ENCODE measurements at regions not wholly inside any gene's neighbourhood (a gene's known extent, or its start where the extent isn't known, plus 50 kb on each side); places are given as distances from the start of the nearest gene placed in this dataset.
"Not testable (repeated sequence)": the region's sequence is repeated elsewhere in the genome, so short reads cannot be mapped to it uniquely, and the experiment has no call there.

- Histone ChIP-seq H2AFZ (ENCODE audit: low read length) (no peak overlapping the region), H3K4me2 (ENCODE audit: low read depth, low read length) (no peak overlapping the region), H3K9ac (ENCODE audit: low read length) (no peak overlapping the region), H3K79me2 (ENCODE audit: low read length) (no peaks in the 10 kb centered on the region), H3K27me3 (replicated peaks; ENCODE audit: insufficient read depth, low read length) (no peaks in the 10 kb centered on the region), H3K4me1 (ENCODE audit: low read length) (no peaks in the 10 kb centered on the region), H3K9me3 (replicated peaks; ENCODE audit: insufficient read depth, low read length) (no peaks in the 10 kb centered on the region), H3K36me3 (replicated peaks; ENCODE audit: insufficient read depth, low read length) (no peaks in the 10 kb centered on the region), H3F3A (ENCODE audit: insufficient read depth, low read length) (no peaks in the 10 kb centered on the region), H4K20me1 (ENCODE audit: insufficient read depth, low read length) (no peaks in the 10 kb centered on the region), H3K9me2 (replicated peaks; ENCODE audit: insufficient read depth, low read length) (no peaks in the 10 kb centered on the region), H3K4me3 (ENCODE audit: low read length) (no peak overlapping the region), H3K27ac (ENCODE audit: low read length) (no peak overlapping the region)
- TF ChIP-seq EZH2 (optimal IDR thresholded peaks at IDR 0.05; ENCODE audit: low read depth, low read length) (no peak), EZH2phosphoT487 (IDR thresholded peaks at IDR 0.05; ENCODE audit: low read length) (no peak)
- no peak for DNase-seq
These were observed 669.3 kb upstream of the LRRN3 start for GRCh38 chr7:110421490-110422241.

GRCh38 chr7:110432061-110432553, 658.8 kb upstream of the LRRN3 start:
- DNase-seq, result no peak
- Histone ChIP-seq H3K27ac (ENCODE audit: low read length) (no peak overlapping the region), H3K4me1 (ENCODE audit: low read length) (no peaks in the 10 kb centered on the region), H3K36me3 (replicated peaks; ENCODE audit: insufficient read depth, low read length) (no peaks in the 10 kb centered on the region), H3K9me3 (replicated peaks; ENCODE audit: insufficient read depth, low read length) (no peaks in the 10 kb centered on the region), H3K9me2 (replicated peaks; ENCODE audit: insufficient read depth, low read length) (no peaks in the 10 kb centered on the region), H2AFZ (ENCODE audit: low read length) (no peak overlapping the region), H3K79me2 (ENCODE audit: low read length) (no peaks in the 10 kb centered on the region), H3K4me3 (ENCODE audit: low read length) (no peak overlapping the region), H3K27me3 (replicated peaks; ENCODE audit: insufficient read depth, low read length) (no peaks in the 10 kb centered on the region), H3K4me2 (ENCODE audit: low read depth, low read length) (no peak overlapping the region), H3F3A (ENCODE audit: insufficient read depth, low read length) (no peaks in the 10 kb centered on the region), H3K9ac (ENCODE audit: low read length) (no peak overlapping the region), H4K20me1 (ENCODE audit: insufficient read depth, low read length) (no peaks in the 10 kb centered on the region)
- TF ChIP-seq EZH2phosphoT487 (IDR thresholded peaks at IDR 0.05; ENCODE audit: low read length) (no peak), EZH2 (optimal IDR thresholded peaks at IDR 0.05; ENCODE audit: low read depth, low read length) (no peak), CTCF (IDR thresholded peaks at IDR 0.05; ENCODE audit: low read length) (no peak)

- not testable (repeated sequence) for H3K9ac ChIP-seq (ENCODE audit: low read length); H3K79me2 ChIP-seq (ENCODE audit: low read length); H3K4me2 ChIP-seq (ENCODE audit: low read depth, low read length); H3K36me3 ChIP-seq (replicated peaks; ENCODE audit: insufficient read depth, low read length); H3K4me3 ChIP-seq (ENCODE audit: low read length); H3K27me3 ChIP-seq (replicated peaks; ENCODE audit: insufficient read depth, low read length); H3K4me1 ChIP-seq (ENCODE audit: low read length); H3K27ac ChIP-seq (ENCODE audit: low read length); H2AFZ ChIP-seq (ENCODE audit: low read length); H3F3A ChIP-seq (ENCODE audit: insufficient read depth, low read length); DNase-seq; H3K9me2 ChIP-seq (replicated peaks; ENCODE audit: insufficient read depth, low read length); H4K20me1 ChIP-seq (ENCODE audit: insufficient read depth, low read length); H3K9me3 ChIP-seq (replicated peaks; ENCODE audit: insufficient read depth, low read length)
These were observed 652.0 kb upstream of the LRRN3 start for GRCh38 chr7:110438926-110439325.

- no peak overlapping the region for H3K4me2 ChIP-seq (ENCODE audit: low read depth, low read length)
These were observed 648.5 kb upstream of the LRRN3 start for GRCh38 chr7:110442381-110442837.

More at GRCh38 chr7:110442381-110442837, 648.5 kb upstream of the LRRN3 start:
- peak; percentile 69 for DNase-seq
- TF ChIP-seq CTCF (IDR thresholded peaks at IDR 0.05; ENCODE audit: low read length), result peak; percentile 59
- TF ChIP-seq EZH2 (optimal IDR thresholded peaks at IDR 0.05; ENCODE audit: low read depth, low read length), result no peak
- 0 out of 2 replicates have a peak overlapping the region, but pooled peaks have one; percentile 12 for H2AFZ ChIP-seq (ENCODE audit: low read length)
- H3K9me2 ChIP-seq (replicated peaks; ENCODE audit: insufficient read depth, low read length), result no peaks in the 10 kb centered on the region
- no peaks in the 10 kb centered on the region for H3F3A ChIP-seq (ENCODE audit: insufficient read depth, low read length)
- no peaks in the 10 kb centered on the region for H3K36me3 ChIP-seq (replicated peaks; ENCODE audit: insufficient read depth, low read length)
- H3K27ac ChIP-seq (ENCODE audit: low read length), result no peak overlapping the region
- H4K20me1 ChIP-seq (ENCODE audit: insufficient read depth, low read length), result no peaks in the 10 kb centered on the region
- H3K79me2 ChIP-seq (ENCODE audit: low read length), result no peaks in the 10 kb centered on the region
- H3K9me3 ChIP-seq (replicated peaks; ENCODE audit: insufficient read depth, low read length), result no peaks in the 10 kb centered on the region
- no peak overlapping the region for H3K9ac ChIP-seq (ENCODE audit: low read length)
- H3K4me3 ChIP-seq (ENCODE audit: low read length), result no peak overlapping the region
- H3K4me1 ChIP-seq (ENCODE audit: low read length), result no peaks in the 10 kb centered on the region
- no peaks in the 10 kb centered on the region for H3K27me3 ChIP-seq (replicated peaks; ENCODE audit: insufficient read depth, low read length)

Data from MM.1S (cell line).